ENCODE measurements at regions not wholly inside any gene's neighbourhood (a gene's known extent, or its start where the extent isn't known, plus 50 kb on each side); places are given as distances from the start of the nearest gene placed in this dataset.

DNA sequence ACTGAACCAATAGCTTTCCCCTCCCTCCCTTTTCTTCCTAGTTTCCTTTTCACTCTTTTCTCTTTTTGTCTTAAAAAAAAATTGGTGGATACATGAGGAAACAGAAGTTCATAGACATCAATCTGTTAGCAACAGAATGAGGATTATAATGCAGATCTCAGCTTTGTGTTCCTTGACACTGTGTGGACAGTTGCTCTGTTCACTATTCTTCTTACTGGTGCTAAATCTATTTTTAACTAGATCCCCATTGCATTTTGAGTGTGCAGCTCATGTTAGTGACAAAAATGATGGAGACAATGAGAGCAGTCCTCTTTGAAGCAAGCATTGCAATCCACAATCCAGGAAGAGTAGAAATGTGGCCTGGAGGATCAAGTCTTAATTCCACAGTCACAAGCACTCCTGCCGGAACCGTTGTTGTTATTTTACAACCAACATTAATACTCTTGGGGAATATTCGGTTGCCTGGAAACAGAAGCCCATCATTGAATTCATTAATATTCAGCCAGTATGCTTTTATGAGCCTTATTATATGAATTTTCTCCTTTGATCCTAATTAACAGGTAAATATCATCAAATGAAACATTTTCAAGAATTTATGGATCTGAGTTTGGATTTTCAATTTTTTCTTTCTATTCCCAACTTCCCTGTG, 1016.8 kb downstream of the NTRK3 start (continued):
- TF ChIP-seq, protein P1, sequence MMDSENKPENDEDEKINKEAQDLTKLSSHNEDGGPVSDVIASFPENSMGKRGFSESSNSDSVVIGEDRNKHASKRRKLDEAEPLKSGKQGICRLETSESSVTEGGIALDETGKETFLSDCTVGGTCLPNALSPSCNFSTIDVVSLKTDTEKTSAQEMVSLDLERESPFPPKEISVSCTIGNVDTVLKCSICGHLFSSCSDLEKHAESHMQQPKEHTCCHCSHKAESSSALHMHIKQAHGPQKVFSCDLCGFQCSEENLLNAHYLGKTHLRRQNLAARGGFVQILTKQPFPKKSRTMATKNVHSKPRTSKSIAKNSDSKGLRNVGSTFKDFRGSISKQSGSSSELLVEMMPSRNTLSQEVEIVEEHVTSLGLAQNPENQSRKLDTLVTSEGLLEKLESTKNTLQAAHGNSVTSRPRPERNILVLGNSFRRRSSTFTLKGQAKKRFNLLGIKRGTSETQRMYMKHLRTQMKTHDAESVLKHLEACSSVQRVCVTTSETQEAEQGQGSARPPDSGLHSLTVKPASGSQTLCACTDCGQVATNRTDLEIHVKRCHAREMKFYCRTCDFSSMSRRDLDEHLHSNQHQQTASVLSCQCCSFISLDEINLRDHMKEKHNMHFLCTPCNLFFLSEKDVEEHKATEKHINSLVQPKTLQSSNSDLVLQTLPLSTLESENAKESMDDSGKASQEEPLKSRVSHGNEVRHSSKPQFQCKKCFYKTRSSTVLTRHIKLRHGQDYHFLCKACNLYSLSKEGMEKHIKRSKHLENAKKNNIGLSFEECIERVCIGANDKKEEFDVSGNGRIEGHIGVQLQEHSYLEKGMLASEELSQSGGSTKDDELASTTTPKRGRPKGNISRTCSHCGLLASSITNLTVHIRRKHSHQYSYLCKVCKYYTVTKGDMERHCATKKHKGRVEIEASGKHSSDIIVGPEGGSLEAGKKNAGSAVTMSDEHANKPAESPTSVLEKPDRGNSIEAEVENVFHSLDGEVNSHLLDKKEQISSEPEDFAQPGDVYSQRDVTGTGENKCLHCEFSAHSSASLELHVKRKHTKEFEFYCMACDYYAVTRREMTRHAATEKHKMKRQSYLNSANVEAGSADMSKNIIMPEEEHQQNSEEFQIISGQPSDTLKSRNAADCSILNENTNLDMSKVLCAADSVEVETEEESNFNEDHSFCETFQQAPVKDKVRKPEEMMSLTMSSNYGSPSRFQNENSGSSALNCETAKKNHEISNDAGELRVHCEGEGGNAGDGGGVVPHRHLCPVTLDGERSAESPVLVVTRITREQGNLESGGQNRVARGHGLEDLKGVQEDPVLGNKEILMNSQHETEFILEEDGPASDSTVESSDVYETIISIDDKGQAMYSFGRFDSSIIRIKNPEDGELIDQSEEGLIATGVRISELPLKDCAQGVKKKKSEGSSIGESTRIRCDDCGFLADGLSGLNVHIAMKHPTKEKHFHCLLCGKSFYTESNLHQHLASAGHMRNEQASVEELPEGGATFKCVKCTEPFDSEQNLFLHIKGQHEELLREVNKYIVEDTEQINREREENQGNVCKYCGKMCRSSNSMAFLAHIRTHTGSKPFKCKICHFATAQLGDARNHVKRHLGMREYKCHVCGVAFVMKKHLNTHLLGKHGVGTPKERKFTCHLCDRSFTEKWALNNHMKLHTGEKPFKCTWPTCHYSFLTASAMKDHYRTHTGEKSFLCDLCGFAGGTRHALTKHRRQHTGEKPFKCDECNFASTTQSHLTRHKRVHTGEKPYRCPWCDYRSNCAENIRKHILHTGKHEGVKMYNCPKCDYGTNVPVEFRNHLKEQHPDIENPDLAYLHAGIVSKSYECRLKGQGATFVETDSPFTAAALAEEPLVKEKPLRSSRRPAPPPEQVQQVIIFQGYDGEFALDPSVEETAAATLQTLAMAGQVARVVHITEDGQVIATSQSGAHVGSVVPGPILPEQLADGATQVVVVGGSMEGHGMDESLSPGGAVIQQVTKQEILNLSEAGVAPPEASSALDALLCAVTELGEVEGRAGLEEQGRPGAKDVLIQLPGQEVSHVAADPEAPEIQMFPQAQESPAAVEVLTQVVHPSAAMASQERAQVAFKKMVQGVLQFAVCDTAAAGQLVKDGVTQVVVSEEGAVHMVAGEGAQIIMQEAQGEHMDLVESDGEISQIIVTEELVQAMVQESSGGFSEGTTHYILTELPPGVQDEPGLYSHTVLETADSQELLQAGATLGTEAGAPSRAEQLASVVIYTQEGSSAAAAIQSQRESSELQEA (CRISPR knock-in tag; IDR thresholded peaks at IDR 0.05; ENCODE audit: not compliant biosample characterization): no peak
- TF ChIP-seq ZNF616 (CRISPR knock-in tag; IDR thresholded peaks at IDR 0.05; ENCODE audit: low read depth) (no peak), XRCC5 (optimal IDR thresholded peaks at IDR 0.05; ENCODE audit: low read length) (no peak), ATM (IDR thresholded peaks at IDR 0.05; ENCODE audit: borderline replicate concordance) (no peak), YY1 (IDR thresholded peaks at IDR 0.05; ENCODE audit: insufficient read depth, insufficient replicate concordance, low read depth, low read length) (no peak)
- TF ChIP-seq, protein P2, sequence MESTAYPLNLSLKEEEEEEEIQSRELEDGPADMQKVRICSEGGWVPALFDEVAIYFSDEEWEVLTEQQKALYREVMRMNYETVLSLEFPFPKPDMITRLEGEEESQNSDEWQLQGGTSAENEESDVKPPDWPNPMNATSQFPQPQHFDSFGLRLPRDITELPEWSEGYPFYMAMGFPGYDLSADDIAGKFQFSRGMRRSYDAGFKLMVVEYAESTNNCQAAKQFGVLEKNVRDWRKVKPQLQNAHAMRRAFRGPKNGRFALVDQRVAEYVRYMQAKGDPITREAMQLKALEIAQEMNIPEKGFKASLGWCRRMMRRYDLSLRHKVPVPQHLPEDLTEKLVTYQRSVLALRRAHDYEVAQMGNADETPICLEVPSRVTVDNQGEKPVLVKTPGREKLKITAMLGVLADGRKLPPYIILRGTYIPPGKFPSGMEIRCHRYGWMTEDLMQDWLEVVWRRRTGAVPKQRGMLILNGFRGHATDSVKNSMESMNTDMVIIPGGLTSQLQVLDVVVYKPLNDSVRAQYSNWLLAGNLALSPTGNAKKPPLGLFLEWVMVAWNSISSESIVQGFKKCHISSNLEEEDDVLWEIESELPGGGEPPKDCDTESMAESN (CRISPR knock-in tag; conservative IDR thresholded peaks at IDR 0.05): no peak

Data from HepG2 (cell line).